ENCODE measurements at regions not wholly inside any gene's neighbourhood (a gene's known extent, or its start where the extent isn't known, plus 50 kb on each side); places are given as distances from the start of the nearest gene placed in this dataset.
A peak's percentile ranks its signal among the peaks of the same experiment; 100 is the strongest.

DNA sequence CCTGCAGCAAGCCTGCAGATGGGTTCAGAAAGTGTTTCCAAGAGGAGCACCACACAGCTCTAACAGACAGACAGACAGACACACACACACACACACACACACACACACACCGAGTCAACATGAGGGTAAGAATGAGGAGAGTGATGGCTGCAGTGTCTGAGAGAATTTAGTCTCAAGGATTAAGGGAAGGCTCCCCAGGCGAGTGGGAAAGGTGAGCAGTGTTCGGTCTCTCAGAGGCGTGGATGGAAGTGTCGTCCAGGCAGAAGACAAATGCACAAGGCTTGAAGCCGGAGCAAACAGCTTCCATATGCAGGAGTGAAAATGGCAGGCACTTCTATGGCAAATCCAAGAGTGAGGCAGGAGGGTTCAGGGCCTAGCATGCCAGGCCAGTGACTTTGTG, 770.1 kb downstream of the KCNJ18 start:
- H3K27ac ChIP-seq = no peak overlapping the region
- TF ChIP-seq ZFX (IDR thresholded peaks at IDR 0.05; ENCODE audit: borderline replicate concordance) = no peak
- TF ChIP-seq, protein P1, sequence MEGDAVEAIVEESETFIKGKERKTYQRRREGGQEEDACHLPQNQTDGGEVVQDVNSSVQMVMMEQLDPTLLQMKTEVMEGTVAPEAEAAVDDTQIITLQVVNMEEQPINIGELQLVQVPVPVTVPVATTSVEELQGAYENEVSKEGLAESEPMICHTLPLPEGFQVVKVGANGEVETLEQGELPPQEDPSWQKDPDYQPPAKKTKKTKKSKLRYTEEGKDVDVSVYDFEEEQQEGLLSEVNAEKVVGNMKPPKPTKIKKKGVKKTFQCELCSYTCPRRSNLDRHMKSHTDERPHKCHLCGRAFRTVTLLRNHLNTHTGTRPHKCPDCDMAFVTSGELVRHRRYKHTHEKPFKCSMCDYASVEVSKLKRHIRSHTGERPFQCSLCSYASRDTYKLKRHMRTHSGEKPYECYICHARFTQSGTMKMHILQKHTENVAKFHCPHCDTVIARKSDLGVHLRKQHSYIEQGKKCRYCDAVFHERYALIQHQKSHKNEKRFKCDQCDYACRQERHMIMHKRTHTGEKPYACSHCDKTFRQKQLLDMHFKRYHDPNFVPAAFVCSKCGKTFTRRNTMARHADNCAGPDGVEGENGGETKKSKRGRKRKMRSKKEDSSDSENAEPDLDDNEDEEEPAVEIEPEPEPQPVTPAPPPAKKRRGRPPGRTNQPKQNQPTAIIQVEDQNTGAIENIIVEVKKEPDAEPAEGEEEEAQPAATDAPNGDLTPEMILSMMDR (IDR thresholded peaks at IDR 0.05) = no peak

DNA sequence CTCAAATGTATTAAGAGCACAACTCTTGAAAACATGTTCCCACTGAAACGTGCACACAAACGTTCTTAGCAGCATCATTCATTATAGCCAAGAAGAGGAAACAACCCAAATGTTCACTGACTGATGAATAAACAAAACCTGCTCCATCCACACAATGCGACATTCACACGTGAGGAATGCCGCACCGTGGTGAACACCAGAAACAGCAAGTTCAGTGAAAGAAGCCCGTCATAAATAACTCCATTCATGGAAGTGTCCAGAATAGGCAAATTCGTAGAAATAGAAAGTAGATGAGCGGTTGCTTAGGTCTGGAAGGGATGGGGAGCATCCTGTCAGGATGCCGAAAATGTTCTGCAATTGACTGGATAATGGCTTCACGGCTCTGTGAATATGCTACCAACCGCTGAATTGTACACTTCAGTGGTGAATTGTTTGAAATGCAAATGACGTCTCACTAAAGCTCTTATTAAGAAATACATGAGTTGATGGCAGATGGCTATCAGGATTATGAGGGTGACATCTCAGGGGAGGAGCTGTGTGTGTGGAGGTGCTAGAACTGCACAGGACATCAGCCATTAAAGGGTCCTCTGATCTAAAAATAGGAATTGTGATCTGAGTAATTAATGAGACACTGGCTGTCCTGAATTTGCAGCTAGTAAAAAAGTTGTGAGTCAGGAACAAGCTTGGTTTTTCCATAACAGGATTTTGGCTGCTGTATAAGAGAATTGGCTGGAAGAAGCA, 771.0 kb downstream of the KCNJ18 start:
- no peak for TF ChIP-seq ZFX (IDR thresholded peaks at IDR 0.05; ENCODE audit: borderline replicate concordance)
- TF ChIP-seq, protein P1 (IDR thresholded peaks at IDR 0.05) = peak; percentile 12; the same call in 1 of the 2 replicates
- H3K27ac ChIP-seq = no peak overlapping the region

DNA sequence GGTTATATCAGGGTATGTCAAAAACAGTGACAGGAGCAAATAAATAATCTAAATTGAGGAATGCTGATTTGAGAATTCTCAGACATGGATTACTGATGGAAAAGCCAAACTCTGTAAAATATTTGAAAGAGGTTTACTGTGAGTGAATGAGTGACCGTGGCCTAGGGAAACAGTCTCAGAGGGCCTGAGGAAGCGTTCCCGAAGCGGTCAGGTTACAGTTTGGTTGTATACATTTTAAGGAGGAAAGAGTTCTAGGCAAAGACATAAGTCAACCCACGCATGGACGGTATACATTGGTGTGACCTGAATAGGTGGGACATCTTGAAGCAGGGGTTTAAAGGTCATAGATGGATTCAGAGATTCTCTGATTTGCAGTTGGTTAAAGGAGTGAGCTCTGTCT, 771.7 kb downstream of the KCNJ18 start:
- no peak overlapping the region for H3K27ac ChIP-seq
- no peak for TF ChIP-seq ZFX (IDR thresholded peaks at IDR 0.05; ENCODE audit: borderline replicate concordance)

DNA sequence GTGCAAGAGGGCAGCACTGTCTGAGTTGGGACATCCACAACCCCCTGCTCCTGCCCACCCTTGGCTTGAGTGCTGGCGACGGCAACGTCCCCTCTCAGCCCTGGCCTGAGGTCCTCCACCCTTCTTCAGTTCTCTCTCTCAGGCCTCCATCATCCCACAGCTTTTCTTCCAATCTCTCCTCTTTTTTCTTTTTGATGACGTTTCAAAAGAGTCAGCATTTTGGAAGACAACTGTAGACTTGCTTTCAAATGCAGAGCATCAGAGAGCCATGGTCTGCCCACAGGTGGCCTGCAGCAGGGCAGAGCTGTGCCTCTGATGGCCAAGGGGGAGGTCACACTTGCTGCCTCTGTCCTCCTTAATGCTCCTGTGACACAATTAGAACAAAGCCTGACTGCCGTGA, 775.4 kb downstream of the KCNJ18 start:
- H3K27ac ChIP-seq = no peak overlapping the region

DNA sequence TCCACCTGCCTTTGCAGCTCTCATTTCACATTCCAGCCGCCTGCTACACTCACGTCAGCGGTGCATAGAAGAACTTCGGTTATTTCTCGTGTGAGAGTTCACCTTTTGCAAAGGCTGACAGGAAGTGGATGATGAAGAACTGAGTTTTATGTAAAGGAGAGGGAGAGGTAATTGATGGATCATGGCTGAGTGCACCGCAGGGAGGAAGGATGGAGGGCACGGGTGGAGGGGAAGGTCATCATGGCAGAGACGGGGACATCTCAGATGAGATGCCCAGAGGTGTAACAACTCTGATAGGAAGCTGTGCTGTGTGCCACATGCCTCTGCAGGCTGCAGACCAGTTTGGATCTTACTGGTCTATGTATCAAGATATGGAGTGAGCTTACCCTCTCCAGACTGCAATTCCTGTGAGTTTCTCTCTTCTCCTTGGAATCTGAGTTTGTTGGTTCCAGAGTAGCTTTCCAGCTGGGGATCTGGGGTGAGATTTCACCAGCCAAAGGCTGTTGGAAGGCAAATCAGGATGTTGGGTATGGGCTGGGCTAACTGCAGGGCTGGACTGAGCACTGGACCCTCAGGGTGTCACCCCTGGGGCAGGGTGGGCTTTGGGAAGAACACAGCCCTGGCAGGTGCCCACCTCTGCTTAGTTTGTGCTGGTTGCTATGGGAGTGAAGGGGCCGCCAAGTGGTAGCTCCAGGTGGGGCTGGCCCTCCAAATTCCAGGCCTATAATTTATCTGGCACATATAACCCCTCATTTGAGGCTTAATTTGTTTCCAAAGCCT, 777.0 kb downstream of the KCNJ18 start:
- no peak overlapping the region for H3K27ac ChIP-seq
- TF ChIP-seq, protein P1 (IDR thresholded peaks at IDR 0.05) = no peak
- TF ChIP-seq ZFX (IDR thresholded peaks at IDR 0.05; ENCODE audit: borderline replicate concordance) = no peak

More for the DNA sequence above, 775.4 kb downstream of the KCNJ18 start:
- no peak for TF ChIP-seq ZFX (IDR thresholded peaks at IDR 0.05; ENCODE audit: borderline replicate concordance)
- TF ChIP-seq, protein P1 (IDR thresholded peaks at IDR 0.05) = no peak

DNA sequence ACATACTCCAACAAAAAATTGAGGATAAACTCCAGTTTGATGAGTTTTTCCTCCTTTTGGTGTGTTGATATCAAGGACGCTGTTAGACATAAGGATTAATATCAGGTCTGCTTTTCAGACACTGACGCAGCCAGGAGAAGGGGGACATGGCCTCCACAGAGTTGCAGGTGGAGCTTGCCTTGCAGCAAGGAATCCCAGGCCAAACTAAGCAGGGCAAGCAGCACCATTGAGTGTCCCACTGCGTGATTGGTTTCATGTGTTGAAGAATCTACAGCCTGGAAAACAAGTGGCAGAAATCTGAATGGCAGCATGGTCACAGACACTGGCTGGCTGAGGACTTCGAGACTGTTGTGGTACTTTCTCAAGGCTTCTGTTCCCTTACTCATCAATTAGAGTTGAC, 777.6 kb downstream of the KCNJ18 start:
- no peak for TF ChIP-seq ZFX (IDR thresholded peaks at IDR 0.05; ENCODE audit: borderline replicate concordance)
- TF ChIP-seq, protein P1 (IDR thresholded peaks at IDR 0.05) = no peak
- H3K27ac ChIP-seq = no peak overlapping the region

DNA sequence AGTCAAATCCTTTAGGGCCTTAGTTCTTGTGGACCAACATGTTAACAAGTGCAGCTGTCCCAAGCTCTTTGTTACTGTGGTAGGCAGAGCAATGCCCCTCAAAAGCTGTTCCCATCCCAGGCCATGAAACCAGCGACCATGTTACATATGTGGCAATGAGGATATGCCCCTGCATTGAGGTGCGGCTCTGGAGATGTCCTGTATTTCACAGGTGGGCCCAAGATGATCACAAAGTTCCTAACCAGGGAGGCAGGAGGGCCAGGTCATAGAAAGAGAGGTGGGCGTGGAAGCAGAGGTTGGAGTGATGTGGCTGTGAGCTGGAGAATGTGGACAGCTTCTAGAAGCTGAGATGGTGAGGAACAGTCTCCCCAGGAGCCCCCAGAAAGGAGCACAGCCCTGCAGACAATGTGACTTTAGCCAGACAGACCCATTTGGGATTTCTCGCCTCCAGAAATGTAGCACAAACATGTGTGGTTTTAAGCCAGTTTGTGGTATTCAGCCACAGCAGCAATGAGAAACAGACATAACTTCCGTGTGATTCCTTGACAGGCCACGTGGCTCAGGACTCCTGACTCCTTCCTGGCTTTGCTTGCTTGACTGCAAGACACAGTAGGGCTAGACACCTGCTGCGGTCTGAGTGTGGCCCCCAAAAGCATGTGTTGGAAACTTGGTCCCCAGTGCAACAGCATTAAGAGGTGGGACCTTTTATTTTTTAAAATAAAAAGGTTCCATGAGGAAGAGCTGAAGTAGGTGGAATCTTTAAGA, 778.3 kb downstream of the KCNJ18 start:
- H3K27ac ChIP-seq = no peak overlapping the region
- TF ChIP-seq ZFX (IDR thresholded peaks at IDR 0.05; ENCODE audit: borderline replicate concordance) = no peak
- TF ChIP-seq, protein P1 (IDR thresholded peaks at IDR 0.05) = no peak
